ENCODE measurements at regions not wholly inside any gene's neighbourhood (a gene's known extent, or its start where the extent isn't known, plus 50 kb on each side); places are given as distances from the start of the nearest gene placed in this dataset.
"Not testable (repeated sequence)": the region's sequence is repeated elsewhere in the genome, so short reads cannot be mapped to it uniquely, and the experiment has no call there.

- DNase-seq (ENCODE audit: low read depth): no peak
Measured at GRCh38 chr2:3899536-3900155, 196.3 kb downstream of the DCDC2C start.

GRCh38 chr2:3902131-3902530 lies 198.8 kb downstream of the DCDC2C start:
- DNase-seq (ENCODE audit: low read depth): no peak

DNA sequence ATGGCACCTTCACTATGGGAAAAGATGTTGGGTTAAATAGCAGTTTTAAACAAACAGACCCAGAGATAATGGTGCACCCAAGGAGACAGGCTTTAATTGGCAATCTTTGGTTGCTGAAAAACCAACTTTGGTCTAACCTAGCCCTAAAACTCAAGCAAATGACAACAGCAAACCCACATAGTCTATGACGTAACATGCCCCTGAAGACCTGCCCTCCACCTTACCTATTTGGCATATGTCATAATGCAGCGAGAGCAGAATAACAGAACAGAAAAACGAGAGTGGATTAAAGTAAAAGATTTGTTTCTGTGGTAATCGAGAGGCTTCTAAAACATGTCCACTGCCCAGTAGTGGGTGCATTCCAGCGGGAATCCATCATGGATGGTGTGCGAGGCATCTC lies 200.7 kb downstream of the DCDC2C start:
- DNase-seq (ENCODE audit: low read depth): no peak

DNA sequence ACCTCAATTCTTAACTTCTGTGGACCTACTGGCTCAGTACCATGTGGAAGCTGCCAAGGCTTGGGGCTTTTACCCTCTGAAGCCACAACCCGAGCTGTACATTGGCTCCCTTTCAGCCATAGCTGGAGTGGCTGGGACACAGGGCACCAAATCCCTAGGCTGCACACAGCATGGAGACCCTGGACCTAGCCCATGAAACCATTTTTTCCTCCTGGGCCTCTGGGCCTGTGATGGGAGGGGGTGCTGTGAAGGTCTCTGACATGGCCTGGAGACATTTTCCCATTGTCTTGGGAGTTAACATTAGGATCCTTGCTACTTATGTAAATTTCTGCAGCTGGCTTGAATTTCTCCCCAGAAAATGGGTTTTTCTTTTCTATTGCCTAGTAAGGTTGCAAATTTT lies 205.1 kb downstream of the DCDC2C start:
- not testable (repeated sequence) for DNase-seq (ENCODE audit: low read depth)

DNA sequence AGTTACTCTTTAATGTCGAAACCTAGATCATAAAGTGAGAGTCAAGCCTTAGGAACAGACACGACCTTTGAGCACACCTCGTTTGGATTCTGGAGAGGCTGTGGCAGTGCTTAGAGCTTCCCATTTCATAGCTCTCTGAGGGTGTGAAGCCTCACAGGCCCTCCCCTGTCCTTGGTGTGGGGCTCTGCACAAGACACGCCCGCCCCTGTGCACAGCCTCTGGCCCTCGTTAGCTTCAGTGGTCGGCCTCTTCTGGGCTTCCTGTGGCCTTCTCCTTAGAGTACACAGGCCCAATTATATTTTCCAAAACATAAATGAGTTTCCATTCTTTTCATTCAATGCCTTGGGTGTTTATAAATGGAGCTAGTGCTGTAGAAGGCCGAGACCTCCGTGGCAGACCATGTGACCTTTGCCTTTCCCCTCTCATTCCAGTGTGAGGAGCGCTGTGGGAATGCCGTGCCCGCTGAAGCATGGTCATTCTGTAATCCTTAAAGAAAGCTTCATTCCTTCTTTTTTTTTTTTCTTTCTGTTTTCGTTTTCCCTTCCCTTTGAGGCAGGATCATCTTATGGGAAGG lies 208.6 kb downstream of the DCDC2C start:
- no peak for DNase-seq (ENCODE audit: low read depth)

- DNase-seq (ENCODE audit: low read depth): no peak
Measured at GRCh38 chr2:3913166-3913565, 209.8 kb downstream of the DCDC2C start.

- DNase-seq (ENCODE audit: low read depth): no peak
Measured at GRCh38 chr2:3914241-3914640, 210.9 kb downstream of the DCDC2C start.

DNA sequence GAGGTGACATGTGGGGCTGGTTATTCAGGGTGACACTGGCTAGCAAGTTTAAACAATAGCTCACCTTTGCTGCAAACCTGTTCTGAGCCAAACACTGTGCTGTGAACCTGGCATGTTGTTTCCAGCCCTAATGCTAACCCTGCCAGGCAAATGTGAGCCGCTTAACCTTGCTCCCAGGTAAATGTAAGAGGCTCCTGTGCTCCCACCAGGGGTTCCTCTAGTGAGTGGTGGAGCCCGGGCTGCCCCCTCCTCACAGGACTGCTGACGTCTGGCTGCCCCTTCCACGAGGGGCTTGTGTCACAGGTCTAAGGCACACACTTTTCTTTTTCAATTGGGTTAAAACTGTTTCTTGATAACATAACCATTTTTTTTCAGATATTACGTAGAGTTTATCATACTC lies 223.7 kb downstream of the DCDC2C start:
- DNase-seq (ENCODE audit: low read depth): no peak

DNA sequence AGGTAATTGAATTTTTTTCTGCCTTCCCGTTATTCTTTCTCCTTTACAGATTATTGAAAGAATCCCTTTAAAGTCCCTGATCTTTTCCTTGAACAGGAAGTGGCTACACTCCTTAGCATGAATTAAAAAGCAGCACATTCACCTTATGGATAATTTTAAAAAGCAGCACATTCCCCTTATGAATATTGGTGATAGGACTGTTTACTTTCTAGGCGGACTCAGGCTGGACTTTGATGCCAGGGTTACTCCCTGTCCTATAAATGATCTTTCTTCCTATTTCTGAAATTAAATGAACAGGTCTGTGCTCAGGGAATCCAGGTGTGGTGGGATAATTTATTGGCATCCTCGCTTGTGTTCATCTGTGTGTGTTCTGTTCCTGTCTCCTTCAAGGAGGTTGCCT lies 226.0 kb downstream of the DCDC2C start:
- DNase-seq (ENCODE audit: low read depth): no peak

GRCh38 chr2:3930246-3930645 lies 226.9 kb downstream of the DCDC2C start:
- no peak for DNase-seq (ENCODE audit: low read depth)

DNA sequence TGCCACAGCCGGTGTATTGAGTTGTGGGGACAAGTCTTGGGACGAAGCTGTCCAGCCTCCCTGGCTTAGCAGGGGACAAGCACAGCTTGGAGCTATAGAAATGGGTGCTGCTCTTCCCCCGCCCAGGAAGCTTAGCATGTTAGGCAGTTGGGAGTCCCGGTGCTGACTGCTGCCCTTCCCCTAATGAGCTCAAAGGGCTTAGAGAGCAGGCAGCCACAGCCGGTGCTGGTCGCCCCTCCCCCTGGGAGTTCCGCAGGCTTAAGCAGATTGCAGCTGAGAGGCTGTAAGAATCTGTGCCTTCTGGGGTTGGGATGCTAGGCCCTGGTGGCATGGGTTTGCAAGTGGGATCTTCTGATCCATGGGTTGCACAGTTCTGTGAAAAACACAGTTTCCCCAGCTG lies 237.3 kb downstream of the DCDC2C start:
- DNase-seq (ENCODE audit: low read depth): no peak

DNA sequence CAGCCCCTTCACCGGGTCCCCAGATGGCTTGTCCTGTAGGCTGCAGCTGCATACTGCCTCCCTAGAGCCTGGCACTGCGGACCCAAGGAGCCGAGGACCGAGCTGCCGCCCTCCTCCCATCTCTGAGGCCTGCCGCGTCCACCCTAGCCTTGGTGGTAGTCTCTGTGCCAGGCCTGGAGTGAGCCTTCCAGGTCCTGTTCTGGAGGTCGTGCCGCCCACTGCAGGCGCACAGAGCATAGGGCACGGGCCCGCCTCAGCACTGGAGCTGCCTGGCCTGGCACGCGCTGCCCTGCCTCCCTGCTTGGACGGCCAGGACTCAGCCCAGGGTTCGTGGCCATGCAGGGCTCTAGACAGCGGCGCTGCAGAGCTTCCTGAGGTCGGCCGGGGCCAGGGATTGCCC lies 239.5 kb downstream of the DCDC2C start:
- no peak for DNase-seq (ENCODE audit: low read depth)

DNA sequence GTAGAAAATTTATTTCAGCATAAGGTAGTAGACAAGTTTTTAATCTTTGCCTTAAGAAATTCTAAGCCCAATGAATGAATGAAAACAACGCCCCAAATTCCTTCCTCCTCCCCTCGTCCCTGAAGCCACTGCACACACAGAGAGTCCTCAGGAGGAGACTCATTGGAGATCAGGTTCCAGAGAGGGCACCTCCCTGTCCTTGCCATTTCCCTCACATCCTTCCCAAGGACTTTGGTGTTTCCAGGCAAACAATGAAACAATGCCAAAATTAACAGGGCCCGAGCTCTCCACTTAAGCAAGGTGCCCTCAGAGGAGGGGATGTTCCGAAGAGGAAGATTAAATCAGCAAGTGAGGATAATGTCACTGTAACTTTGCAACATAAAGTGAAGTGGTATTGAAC lies 240.7 kb downstream of the DCDC2C start:
- no peak for DNase-seq (ENCODE audit: low read depth)

DNA sequence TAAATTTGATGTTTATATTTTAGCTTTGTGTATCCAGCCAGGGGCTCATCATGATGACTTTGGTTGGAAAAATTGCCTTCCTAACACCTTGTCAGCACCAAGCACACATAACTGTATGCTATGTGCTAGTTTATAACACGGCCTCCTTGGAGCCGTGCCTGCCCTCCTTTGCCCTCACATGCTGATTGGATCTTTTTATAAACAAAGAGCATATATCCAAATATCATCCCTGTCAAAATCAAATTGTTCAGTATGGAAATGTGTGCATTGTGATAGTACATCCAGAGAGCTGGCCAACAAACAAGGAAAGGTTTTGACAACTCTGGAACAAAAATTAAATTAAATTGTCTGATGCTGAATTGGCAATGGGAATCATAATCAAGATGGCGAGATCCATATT lies 241.5 kb downstream of the DCDC2C start:
- DNase-seq (ENCODE audit: low read depth): no peak

- DNase-seq (ENCODE audit: low read depth): no peak
Measured at GRCh38 chr2:3948191-3948590, 244.8 kb downstream of the DCDC2C start.

DNA sequence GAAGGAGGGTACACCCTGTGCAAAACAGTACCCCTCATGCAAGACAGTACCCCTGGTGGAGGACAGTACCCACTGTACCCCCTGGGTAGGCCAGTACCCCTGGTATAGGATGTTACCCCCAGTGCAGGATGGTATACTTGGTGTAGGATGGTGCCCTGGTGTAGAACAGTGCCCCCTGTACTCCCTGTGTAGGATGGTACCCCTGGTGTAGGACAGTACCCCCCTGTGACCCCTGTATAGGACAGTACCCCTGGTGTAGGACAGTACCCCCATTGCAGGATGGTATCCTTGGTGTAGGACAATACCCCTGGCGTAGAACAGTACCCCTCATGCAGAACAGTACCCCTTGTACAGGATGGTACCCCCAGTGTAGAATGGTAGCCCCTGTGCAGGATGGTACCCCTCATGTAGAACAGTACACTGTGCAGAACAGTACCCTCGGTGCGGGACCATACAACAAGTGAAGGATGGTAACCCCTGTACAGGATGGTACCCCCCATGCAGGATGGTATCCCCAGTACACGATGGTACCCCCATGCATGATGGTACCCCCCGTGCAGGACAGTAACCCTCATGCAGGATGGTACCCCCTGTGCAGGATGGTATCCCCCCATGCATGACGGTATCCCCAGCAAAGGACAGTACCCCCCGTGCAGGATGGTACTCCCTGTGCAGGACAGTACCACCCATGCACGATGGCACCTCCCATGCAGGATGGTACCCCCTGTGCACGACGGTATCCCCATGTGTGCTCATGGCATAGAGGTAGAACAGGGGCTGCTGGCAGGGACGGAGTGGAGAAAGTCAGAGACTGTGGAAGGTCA lies 248.0 kb downstream of the DCDC2C start:
- no peak for DNase-seq (ENCODE audit: low read depth)

GRCh38 chr2:3952866-3953516 lies 249.6 kb downstream of the DCDC2C start:
- DNase-seq (ENCODE audit: low read depth): no peak

DNA sequence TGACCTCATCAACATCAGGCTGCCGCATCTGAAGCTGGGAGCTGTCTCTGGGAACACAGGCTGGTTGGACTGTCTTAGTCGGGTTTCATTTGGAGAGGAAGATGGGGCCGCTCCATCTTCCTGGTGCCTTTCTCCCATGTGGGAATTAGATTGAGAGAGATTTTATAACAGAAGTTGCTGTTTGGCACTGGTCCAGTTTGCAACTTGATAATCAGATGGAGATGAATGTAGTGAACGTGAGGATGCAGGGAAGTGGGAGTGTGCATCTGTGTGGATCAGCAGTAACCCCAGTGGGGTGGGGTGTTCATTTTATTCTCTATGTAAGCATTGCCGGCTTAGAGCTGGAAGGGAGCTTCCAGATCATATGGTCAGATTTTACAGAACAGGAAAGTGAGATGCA lies 250.9 kb downstream of the DCDC2C start:
- DNase-seq (ENCODE audit: low read depth): no peak

GRCh38 chr2:3956406-3956805 lies 253.0 kb downstream of the DCDC2C start:
- DNase-seq (ENCODE audit: low read depth): no peak

- no peak for DNase-seq (ENCODE audit: low read depth)
Measured at GRCh38 chr2:3956892-3957291, 253.5 kb downstream of the DCDC2C start.

DNA sequence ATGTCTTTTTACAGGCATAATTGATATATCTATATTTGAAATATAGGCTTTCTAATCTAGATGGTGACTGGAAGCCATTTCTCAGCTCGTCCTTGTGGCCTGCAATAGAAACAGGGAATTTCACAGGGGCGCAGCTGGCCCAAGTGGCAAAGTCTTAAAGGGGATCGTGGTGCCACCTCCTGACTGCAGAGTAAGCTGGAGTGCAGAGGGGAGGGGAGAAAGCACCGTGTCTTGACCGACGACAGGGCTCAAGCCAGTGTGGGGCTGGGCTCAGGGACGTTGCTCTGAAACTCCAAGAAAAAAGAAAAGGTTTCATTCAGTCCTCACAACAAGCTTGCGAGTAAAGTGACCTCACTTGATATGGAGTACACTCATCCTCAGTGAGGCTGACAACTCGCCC lies 255.1 kb downstream of the DCDC2C start:
- no peak for DNase-seq (ENCODE audit: low read depth)

GRCh38 chr2:3958969-3959368 lies 255.6 kb downstream of the DCDC2C start:
- no peak for DNase-seq (ENCODE audit: low read depth)

DNA sequence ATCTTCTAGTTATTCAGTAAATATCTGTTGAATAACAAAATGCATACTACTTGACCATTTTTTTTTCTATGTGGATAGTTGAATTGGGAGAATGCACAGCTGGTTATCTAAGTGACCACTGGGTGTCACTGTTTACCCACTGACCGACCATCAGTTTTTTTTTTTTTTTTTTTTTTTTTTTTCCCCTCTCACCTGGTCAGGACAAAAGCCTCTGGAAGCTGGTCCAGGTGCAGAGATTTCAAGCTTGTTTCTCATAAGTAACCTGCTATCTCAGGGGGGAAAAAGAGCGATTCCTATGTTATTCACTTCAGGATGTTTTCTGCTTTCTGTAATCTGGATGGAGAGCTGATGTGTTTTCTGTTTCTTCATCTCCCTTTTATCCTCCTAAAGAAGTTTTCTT lies 256.0 kb downstream of the DCDC2C start:
- no peak for DNase-seq (ENCODE audit: low read depth)
